SK-N-DZ (cell line): ENCODE measurements at regions not wholly inside any gene's neighbourhood (a gene's known extent, or its start where the extent isn't known, plus 50 kb on each side); places are given as distances from the start of the nearest gene placed in this dataset.
"Not testable (repeated sequence)": the region's sequence is repeated elsewhere in the genome, so short reads cannot be mapped to it uniquely, and the experiment has no call there.

Experiments
- DNase-seq: peaks from one replicate; pipeline ENCODE4 v3.0.0-alpha.2; 2015; ENCODE audit warnings: low spot score

DNA sequence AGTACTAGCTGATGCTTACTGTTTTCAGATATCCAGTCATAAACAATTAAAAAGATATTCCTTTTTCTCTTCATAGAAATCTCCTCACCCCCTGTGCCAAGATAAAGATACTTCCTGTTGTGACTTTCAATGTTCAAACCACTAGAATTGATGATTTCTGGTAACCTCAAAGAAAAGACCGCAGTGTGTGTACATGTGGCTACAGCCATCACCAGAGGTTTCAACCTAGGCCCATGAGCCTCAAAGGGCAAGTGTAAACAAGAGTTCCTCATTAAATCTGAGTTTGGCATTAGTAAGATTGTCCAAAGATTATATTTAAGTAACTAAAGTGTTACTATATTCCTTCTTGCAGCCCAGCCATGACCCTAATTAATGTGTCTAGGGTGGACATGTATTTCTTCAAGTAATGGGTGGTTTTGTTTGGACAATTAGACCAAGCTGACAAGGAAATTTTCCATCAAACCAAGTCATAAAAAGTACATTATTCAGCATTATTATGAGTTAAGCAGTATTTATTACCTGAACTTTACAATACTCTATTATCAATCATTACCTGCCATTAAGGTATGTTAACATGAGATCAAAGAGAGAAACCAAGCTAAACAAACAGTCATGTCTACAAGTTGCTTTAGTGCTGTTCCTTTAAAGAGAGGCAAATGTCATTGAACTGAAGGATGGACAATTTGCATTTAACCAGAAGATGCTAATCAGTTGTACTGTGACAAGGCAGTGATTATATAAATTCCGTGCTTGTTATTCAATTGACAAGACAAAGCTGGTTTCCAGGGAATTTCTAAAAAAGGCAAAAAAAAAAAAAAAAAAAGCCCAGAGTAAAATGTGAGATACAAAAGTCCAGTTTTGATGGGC is 382.7 kb downstream of the LNPK start:
- DNase-seq = no peak

DNA sequence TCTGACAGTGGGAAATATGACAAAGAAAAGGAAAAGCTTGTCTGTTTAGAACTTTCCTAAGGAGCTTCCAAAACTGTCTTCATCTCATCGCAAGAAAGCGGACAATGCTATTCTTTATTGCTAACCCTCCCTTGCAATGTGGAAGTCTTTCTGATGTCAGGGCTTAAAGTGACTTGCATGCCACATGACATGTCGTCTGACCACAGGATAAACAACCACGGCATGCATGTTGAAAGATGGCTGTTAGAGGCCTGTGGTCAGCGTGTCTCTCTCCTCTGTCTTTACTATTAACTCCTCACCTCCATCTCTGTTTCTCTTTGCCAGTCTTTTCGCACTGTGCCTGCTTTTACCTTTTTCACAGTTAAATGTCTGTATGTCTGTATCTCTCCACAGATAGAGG is 389.8 kb downstream of the LNPK start:
- no peak for DNase-seq

- no peak for DNase-seq
These were observed 395.8 kb downstream of the LNPK start for GRCh38 chr2:175606010-175606841.

DNA sequence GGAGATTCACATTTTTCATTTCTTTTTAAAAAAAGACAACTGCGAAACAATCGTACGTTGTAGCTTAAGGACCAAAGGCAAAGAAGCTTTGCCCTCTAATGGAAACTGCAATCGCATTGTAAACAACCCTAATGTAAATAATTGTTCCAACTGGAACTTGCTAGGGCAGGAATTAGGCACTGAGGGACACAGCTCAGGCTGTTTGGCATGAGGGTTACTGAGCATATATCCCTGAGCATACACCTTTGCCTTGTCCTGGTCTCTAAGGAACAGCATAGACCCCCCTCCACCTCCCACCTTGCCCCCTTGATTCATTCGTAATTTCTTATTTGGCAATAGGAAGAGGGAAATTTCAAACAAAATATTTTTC is 396.4 kb downstream of the LNPK start:
- no peak for DNase-seq

- no peak for DNase-seq
These were observed 400.1 kb downstream of the LNPK start for GRCh38 chr2:175601969-175602368.

- DNase-seq = no peak
These were observed 401.9 kb downstream of the LNPK start for GRCh38 chr2:175599966-175600831.

DNA sequence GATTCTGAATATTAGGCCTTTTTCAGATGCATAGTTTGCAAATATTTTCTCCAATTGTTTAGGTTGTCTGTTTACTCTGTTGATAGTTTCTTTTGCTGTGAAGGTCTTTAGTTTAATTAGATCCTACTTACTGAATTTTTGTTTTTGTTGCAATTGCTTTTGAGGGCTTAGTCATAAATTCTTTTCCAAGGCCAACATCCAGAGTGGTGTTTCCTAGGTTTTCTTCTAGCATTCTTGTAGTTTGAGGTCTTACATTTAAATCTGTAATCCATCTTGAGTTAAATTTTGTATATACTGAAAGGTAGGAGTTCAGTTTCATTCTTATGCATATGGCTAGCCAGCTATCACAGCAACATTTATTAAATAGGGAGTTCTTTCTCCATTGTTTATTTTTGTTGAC is 404.8 kb downstream of the LNPK start:
- DNase-seq = no peak

GRCh38 chr2:175595139-175595538 is 406.9 kb downstream of the LNPK start:
- no peak for DNase-seq

DNA sequence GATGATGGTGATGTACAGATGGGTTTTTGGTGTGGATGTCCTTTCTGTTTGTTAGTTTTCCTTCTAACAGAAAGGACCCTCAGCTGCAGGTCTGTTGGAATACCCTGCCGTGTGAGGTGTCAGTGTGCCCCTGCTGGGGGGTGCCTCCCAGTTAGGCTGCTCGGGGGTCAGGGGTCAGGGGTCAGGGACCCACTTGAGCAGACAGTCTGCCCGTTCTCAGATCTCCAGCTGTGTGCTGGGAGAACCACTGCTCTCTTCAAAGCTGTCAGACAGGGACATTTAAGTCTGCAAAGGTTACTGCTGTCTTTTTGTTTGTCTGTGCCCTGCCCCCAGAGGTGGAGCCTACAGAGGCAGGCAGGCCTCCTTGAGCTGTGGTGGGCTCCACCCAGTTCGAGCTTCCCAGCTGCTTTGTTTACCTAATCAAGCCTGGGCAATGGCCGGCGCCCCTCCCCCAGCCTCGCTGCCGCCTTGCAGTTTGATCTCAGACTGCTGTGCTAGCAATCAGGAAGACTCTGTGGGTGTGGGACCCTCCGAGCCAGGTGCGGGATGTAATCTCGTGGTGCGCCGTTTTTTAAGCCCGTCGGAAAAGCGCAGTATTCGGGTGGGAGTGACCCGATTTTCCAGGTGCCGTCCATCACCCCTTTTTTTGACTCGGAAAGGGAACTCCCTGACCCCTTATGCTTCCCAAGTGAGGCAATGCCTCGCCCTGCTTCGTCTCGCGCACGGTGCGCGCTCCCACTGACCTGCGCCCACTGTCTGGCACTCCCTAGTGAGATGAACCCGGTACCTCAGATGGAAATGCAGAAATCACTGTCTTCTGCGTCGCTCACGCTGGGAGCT is 408.2 kb downstream of the LNPK start:
- DNase-seq = not testable (repeated sequence)

DNA sequence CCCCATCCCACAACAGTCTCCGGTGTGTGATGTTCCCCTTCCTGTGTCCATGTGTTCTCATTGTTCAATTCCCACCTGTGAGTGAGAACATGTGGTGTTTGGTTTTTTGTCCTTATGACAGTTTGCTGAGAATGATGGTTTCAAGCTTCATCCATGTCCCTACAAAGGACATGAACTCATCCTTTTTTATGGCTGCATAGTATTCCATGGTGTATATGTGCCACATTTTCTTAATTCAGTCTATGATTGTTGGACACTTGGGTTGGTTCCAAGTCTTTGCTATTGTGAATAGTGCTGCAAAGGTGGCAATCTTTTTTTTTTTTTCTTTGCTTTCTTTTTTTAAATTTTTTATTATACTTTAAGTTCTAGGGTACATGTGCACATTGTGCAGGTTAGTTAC is 406.7 kb upstream of the ATP5MC3 start:
- DNase-seq = not testable (repeated sequence)

GRCh38 chr2:175585496-175585895 is 404.0 kb upstream of the ATP5MC3 start:
- no peak for DNase-seq

- DNase-seq = no peak
These were observed 399.1 kb upstream of the ATP5MC3 start for GRCh38 chr2:175580652-175581051.

GRCh38 chr2:175579646-175580045 is 398.1 kb upstream of the ATP5MC3 start:
- DNase-seq = no peak

- peak; percentile 13 for DNase-seq
These were observed 396.0 kb upstream of the ATP5MC3 start for GRCh38 chr2:175577368-175577970.

GRCh38 chr2:175576875-175577274 is 395.4 kb upstream of the ATP5MC3 start:
- no peak for DNase-seq

DNA sequence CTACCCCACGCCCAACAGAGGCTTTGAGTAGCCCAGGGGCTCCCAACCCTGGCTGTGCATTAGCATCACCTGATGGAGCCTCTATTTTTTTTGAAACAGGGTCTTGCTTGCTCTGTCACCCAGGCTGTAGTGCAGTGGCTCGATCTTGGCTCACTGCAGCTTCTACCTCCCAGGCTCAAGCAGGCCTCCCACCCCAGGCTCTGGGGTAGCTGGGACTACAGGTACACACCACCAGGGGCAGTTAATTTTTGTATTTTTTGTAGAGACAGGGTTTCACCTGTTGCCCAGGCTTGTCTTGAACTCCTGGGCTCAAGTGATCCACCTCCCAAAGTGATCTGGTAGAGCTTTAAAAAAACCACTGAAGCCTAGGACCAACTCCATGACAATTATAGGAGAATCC is 394.8 kb upstream of the ATP5MC3 start:
- DNase-seq = no peak

DNA sequence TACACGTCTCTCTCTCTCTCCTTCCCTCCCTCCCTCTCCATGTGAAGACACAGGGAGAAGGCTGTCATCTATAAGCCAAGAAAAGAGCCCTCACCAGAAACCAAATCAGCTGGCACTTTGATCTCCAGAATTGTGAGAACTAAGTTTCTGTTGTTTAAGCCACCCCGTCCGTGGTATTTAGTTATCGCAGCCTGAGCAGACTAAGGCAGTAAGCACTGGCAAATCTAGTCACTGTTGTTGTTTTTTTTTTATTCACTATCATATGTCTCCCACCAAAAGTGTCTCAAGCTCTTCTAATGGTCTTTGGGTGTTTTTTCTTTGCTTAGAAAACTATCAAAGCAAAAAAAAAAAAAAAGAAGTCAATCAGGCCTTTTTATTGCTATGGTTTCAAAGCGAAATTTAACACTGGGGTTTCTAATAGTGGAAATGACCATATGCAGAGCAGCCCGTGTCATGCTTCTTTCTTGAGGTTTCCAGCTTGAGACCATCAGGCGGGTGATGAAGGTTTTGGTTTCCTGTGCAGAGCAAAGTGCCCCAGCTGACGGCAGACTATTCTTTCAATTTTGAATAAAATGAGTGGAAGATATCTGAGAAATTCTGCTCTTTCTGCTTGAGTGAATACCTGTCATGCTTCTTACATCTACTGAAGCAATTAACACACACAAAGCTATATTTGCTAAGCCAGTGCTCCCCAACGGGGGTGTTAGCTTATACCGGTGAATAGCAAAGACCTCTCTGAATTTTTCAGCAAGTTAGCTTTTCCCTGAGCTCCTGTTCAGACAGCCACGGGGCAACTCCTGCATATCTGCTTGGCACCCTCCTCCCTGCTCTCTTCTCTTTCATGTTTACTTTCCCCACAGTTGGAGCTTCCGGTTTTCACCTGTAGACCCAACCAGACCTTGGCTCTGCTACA is 394.1 kb upstream of the ATP5MC3 start:
- no peak for DNase-seq

DNA sequence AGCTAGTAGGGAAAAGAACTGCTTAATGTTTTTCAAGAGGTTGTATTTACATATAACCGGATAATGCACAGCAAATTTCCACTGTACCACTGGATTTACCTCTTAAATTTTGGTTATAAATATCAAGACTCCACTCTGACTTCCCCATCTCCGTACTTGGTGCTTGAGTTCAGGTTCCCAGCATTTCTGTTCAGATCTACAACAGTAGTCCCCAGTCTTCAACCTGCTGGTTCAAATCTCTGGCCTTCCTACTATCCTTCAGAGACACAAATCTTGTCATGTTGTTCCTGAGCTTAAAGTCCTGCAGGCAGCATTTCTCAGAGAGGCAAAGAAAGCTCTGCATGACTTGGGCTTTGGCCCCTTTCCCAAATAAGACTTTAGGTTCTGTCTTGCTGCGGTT is 392.6 kb upstream of the ATP5MC3 start:
- DNase-seq = no peak

DNA sequence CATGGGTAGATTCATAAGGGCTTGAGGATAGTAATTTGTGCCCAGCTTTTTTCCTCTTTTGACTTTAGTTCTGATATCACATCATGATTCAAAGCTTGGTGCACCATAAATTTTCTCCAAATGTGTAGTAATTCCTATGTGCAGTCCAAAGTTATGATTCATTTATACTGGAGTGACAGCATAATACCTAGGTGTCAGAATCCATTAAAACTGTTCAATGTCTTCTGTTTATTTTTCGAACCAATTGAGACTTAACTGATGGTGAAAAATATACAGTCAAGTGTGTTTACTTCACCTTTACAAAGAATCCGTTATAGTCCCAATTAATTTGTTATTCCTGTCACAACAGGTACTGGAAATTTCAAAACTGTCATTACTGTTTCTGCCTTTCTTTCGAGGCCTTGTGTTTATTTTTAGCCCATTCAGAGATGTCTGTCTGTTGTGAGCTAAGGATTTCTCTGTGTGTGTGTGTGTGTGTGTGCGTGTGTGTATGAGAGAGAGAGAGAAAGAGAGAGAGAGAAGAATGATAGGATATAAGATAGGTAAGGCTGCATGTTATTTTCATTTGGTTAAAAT is 389.7 kb upstream of the ATP5MC3 start:
- DNase-seq = no peak
